ENCODE measurements at regions not wholly inside any gene's neighbourhood (a gene's known extent, or its start where the extent isn't known, plus 50 kb on each side); places are given as distances from the start of the nearest gene placed in this dataset.

- H3K9me3 ChIP-seq (ENCODE audit: control insufficient read depth in 1 of 2, insufficient read depth in 1 of 2, low read depth in 1 of 2, low read length in 2 of 2), result peaks cover 10 to 19% of the 10 kb centered on the region in 2 experiments; a peak in 2 of 4 replicates
- ATAC-seq (no peak), DNase-seq (ENCODE audit: low read depth, low spot score) (no peak)
- H2AFZ ChIP-seq (ENCODE audit: low read depth, low read length, poor library complexity, severe bottlenecking), result no peak overlapping the region
- RAD21 ChIA-PET (ENCODE audit: low non-redundant PET in 1 of 2, low total read pairs in 2 of 2, uncharacterized antibody in 2 of 2, unreplicated experiment in 2 of 2), result no interaction called here
- CTCF ChIA-PET, result no interaction called here
- BruUV-seq (replicated peaks), result no TSS peak
- no peak overlapping the region for H3K27ac ChIP-seq (ENCODE audit: low read depth, low read length)
- no peak overlapping the region for H3K4me3 ChIP-seq (replicated peaks in 1 of 2; ENCODE audit: low read depth in 1 of 2, low read length in 2 of 2)
- POLR2A ChIA-PET, result no interaction called here
- no peaks in the 10 kb centered on the region for H3K9me2 ChIP-seq (ENCODE audit: insufficient read depth)
- no peak overlapping the region for H3K9ac ChIP-seq (ENCODE audit: low read length)
- H3K27me3 ChIP-seq (ENCODE audit: insufficient read depth, low read length), result no peaks in the 10 kb centered on the region
- H3K36me3 ChIP-seq (ENCODE audit: control insufficient read depth in 1 of 2, insufficient read depth in 2 of 2, low read length in 2 of 2), result no peaks in the 10 kb centered on the region
- intact Hi-C loops (cut with micrococcal nuclease), result no loop called here
- no peaks in the 10 kb centered on the region for H4K20me1 ChIP-seq (ENCODE audit: insufficient read depth)
- H3K4me2 ChIP-seq (ENCODE audit: low read length), result no peak overlapping the region
- H3K79me2 ChIP-seq (ENCODE audit: insufficient read depth, low read length), result no peaks in the 10 kb centered on the region
- TF ChIP-seq ZBTB33 (IDR thresholded peaks at IDR 0.05; ENCODE audit: extremely low read depth, insufficient replicate concordance, low read length) (no peak), ELF1 (IDR thresholded peaks at IDR 0.05; ENCODE audit: borderline replicate concordance, low read depth) (no peak), POLR2A (IDR thresholded peaks at IDR 0.05; ENCODE audit: borderline replicate concordance, extremely low read depth, insufficient read depth, insufficient read length) (no peak), MAX (IDR thresholded peaks at IDR 0.05) (no peak), RAD21 (IDR thresholded peaks at IDR 0.05; ENCODE audit: low read depth) (no peak), EZH2 (IDR thresholded peaks at IDR 0.05) (no peak), JUND (IDR thresholded peaks at IDR 0.05) (no peak), REST (IDR thresholded peaks at IDR 0.05; ENCODE audit: low read depth) (no peak), TCF7L2 (IDR thresholded peaks at IDR 0.05; ENCODE audit: borderline replicate concordance, extremely low read depth, insufficient read depth, insufficient read length) (no peak), CBX3 (IDR thresholded peaks at IDR 0.05; ENCODE audit: low read depth) (no peak), FOSL1 (IDR thresholded peaks at IDR 0.05; ENCODE audit: low read depth) (no peak), CEBPB (IDR thresholded peaks at IDR 0.05; ENCODE audit: low read depth) (no peak), ATF3 (IDR thresholded peaks at IDR 0.05) (no peak), SRF (IDR thresholded peaks at IDR 0.05; ENCODE audit: low read depth) (no peak), EZH2phosphoT487 (IDR thresholded peaks at IDR 0.05; ENCODE audit: borderline replicate concordance) (no peak), SIN3A (IDR thresholded peaks at IDR 0.05; ENCODE audit: low read depth) (no peak)
- H3K4me1 ChIP-seq (ENCODE audit: control insufficient read depth in 1 of 2, insufficient read depth in 2 of 2, low read length in 2 of 2), result no peaks in the 10 kb centered on the region
These were observed 156.7 kb upstream of the CDH19 start for GRCh38 chr18:66760559-66760958.

Data from HCT116 (cell line).